ENCODE measurements at regions not wholly inside any gene's neighbourhood (a gene's known extent, or its start where the extent isn't known, plus 50 kb on each side); places are given as distances from the start of the nearest gene placed in this dataset.

GRCh38 chrX:16488959-16489358, 161.0 kb upstream of the S100G start:
- TF ChIP-seq CTCF (IDR thresholded peaks at IDR 0.05) (no peak), POLR2A (IDR thresholded peaks at IDR 0.05) (no peak)

All from testis (tissue), 2 donors.